GM12874 (cell line): ENCODE measurements at regions not wholly inside any gene's neighbourhood (a gene's known extent, or its start where the extent isn't known, plus 50 kb on each side); places are given as distances from the start of the nearest gene placed in this dataset.

Source experiments
- TF ChIP-seq, protein P1 (sequence below): IDR thresholded peaks from 2 replicates; pipeline ENCODE4 v1.5.1; 2011; ENCODE audit warnings: low read depth, mild to moderate bottlenecking, control low read depth, low read length, moderate library complexity; ENCODE audit not compliant: insufficient read depth

DNA sequence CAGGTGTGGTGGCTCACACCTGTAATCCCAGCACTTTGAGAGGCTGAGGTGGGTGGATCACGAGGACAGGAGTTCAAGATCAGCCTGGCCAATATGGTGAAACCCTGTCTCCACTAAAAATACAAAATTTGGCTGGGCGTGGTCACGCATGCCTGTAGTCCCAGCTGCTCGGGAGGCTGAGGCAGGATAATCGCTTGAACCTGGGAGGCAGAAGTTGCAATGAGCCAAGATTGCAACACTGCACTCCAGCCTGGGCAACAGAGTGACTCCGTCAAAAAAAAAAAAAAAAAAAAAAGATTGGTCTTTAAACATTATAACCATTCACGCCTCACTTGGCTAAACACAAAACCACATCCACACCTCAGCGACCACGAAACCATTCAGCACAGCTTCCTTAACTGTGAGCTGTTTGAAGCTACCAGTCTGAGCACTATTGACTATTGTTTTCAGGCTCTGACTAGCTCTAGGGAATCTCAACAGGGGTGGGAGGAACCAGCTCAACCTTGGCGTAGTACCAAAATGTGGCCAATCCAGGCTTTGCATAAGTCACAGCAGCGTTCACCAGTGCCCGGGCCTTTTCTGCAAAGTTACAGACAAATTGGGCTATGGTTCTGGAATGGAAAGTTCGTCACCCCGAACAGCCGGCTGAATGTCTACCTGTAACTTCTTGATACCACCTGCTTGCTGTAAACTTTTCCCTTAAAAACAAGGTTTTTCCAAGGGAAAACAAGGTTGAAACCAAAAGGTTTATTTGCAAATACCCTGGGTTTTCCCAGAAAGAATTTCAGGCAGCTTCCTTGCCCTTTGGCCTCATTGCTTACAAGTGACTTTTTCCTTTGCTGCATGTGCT lies 73.6 kb upstream of the DHX15 start:
- TF ChIP-seq, protein P1, sequence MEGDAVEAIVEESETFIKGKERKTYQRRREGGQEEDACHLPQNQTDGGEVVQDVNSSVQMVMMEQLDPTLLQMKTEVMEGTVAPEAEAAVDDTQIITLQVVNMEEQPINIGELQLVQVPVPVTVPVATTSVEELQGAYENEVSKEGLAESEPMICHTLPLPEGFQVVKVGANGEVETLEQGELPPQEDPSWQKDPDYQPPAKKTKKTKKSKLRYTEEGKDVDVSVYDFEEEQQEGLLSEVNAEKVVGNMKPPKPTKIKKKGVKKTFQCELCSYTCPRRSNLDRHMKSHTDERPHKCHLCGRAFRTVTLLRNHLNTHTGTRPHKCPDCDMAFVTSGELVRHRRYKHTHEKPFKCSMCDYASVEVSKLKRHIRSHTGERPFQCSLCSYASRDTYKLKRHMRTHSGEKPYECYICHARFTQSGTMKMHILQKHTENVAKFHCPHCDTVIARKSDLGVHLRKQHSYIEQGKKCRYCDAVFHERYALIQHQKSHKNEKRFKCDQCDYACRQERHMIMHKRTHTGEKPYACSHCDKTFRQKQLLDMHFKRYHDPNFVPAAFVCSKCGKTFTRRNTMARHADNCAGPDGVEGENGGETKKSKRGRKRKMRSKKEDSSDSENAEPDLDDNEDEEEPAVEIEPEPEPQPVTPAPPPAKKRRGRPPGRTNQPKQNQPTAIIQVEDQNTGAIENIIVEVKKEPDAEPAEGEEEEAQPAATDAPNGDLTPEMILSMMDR: no peak

DNA sequence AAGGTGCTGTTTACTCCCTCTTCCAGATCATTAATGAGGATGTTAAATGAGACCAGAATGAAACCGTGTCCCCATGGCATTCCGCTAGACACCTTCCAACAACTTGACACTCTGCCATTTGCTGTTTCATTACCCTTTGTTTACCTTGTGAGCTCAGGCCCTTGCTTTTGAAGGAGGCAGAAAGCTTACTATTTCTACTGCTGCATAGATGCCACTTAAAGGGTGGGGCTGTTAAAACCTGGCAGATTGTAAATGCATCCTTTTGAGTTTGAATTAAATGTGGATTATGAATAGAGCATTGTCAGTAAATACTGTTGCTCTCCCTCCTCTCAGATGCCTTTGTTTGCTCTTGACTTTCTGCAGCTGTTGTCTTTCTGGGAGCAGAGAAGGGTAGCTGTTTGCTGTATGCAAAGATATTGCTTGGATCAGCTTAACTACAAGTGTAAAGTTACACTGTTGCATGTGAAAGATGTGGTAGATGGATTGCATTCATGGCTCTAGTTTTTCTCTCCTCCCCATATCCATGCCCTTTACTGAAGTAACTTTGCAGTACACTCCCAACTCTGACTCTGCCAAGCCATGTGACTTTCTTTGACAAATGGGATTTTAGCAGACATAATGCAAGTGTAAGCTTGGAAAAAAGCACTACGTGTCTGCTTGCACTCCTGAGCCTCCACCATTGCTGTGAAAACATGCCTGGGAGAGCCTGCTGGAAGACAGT lies 75.0 kb upstream of the DHX15 start:
- TF ChIP-seq, protein P1: no peak

DNA sequence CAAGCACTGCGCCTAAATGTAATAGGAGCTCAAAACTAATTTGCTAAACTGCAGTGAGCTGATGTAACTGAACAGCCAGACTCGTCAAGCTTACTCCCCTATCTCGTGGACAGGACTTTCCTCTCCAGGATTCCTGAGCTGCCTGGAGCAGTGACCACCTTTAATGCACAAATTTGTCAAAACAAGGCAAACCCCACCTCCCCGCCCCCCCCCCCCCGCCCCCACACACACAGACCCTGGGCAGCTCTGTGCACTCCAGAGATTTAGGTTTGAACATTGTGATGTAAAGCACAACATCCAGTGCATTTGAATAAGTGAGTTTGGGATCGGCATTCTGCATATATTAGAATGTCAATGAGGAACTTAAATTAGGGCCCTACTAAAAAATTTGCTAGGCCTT lies 77.7 kb upstream of the DHX15 start:
- TF ChIP-seq, protein P1: no peak

DNA sequence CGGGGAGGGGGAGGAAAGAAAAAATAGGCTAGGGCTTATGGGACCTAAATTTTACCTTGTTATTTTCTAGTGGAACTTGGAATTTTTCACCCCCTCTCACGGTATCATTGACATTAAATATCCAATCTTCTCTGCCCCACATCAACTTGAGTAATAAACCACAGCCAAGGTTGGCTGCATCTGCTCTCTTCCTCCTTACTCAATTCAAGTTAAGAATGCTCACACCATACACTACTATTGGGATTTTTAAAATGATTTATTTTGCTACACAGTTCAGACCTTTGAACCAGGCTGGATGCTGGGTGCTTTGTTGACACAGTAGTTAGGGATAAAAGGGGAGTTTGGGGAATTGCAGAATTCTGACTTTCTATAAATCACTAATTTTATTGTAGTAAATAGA lies 78.2 kb upstream of the DHX15 start:
- TF ChIP-seq, protein P1: no peak

DNA sequence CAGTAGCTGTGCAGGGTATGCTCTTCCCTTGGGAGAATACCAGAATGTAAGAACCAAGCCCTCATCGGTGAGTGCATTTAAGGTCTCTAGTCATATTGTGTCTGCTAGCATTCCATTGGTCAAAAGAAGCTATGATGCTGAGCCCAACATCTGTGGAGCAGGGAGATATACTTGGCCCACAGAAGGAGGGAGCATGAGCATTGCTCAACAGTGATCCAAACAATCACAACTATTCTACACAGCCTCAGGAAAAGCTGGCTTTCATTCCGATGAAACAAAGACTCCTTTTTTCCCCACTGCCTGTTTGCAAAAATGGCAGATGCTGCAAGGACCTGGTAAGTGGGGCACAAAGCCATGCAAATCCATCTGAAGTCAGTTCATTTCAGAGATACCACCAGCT lies 80.6 kb upstream of the DHX15 start:
- TF ChIP-seq, protein P1: no peak

DNA sequence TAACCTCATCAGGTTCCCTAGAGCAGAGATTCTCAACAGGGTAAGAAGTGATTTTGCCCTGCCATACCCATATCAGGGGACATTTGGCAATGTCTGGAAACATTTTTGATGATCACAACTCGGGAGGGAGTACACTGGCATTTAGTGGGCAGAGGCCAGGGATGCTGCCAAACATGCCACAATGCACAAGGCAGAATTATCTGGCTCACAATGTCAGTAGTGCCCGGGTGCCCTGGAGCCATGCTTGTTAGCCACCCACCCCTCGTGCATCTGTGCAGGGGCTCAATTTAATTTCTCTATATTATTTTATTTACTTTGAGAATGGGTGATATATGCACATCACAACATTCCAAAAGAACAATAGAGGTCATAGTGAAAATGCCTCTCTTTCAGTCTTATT lies 82.0 kb upstream of the DHX15 start:
- TF ChIP-seq, protein P1: no peak

DNA sequence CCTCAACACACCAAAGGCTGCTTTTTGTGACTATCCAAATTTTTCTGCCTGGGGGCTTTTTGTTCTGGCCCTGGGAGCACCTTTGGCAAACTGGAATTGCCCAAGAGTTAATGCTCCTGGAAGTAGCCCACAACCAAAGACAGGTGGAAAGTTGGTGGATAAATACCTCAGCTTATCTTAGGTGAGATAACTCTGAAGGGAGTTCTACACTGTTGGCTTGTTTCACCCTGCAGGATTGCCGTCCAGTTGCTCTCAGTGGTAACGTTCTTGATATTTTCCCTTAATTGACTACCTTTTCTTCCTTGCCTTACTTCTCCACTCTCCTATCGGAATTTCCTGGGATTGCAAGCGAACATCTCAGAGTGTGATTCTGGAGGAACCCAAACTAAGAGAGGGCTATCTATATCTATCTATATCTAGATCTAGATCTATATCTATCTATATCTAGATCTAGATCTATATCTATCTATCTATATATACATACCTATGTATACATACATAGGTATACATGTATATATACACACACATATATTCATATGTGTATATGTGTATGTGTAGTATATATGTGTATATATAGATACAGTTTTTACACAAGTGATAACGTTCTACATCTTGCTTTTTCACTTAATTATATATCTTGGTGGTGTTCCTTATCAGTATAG lies 82.6 kb upstream of the DHX15 start:
- TF ChIP-seq, protein P1: no peak
